Stomach (tissue), 8 donors: ENCODE measurements at regions not wholly inside any gene's neighbourhood (a gene's known extent, or its start where the extent isn't known, plus 50 kb on each side); places are given as distances from the start of the nearest gene placed in this dataset.
A peak's percentile ranks its signal among the peaks of the same experiment; 100 is the strongest.

Experiments
- DNase-seq, 2 donors: peaks; one replicate each; pipeline versions ENCODE4 v3.0.0 to v3.0.0-alpha.2; 2013 to 2019
- H3K27ac ChIP-seq, 5 donors: fragments of 200-600 bp in 4 of 5; sonication (generic) in 4 of 5; one replicate each; pipeline ENCODE4 v1.5.1; 2013 to 2019; ENCODE audit warnings: mild to moderate bottlenecking in 1 of 5, moderate library complexity in 1 of 5
- H3K27me3 ChIP-seq, 3 donors: fragments of 200-600 bp; sonication (generic); one replicate each; pipeline ENCODE4 v1.5.1; 2017 to 2019; ENCODE audit warnings: mixed run types in 1 of 3
- H3K36me3 ChIP-seq, 4 donors: fragments of 200-600 bp; sonication (generic); 1 replicate in 3 of 4; 2 replicates in 1 of 4; pipeline ENCODE4 v1.5.1; 2016 to 2019
- H3K4me1 ChIP-seq, 4 donors: fragments of 200-600 bp; sonication (generic); one replicate each; pipeline ENCODE4 v1.5.1; 2016 to 2019
- H3K4me3 ChIP-seq, 4 donors: fragments of 200-600 bp; sonication (generic) in 3 of 4; one replicate each; pipeline ENCODE4 v1.5.1; 2016 to 2019; ENCODE audit warnings: mild to moderate bottlenecking in 1 of 4
- H3K9me3 ChIP-seq, 4 donors: fragments of 200-600 bp; sonication (generic); one replicate each; pipeline ENCODE4 v1.5.1; 2016 to 2019
- CTCF ChIP-seq, 7 experiments: fragments of 450-650 bp in 4 of 7; fragments of 200-600 bp in 3 of 7; sonication (generic) in 3 of 7; IDR thresholded peaks; one replicate each; pipeline ENCODE4 v1.5.1; 2016 to 2019; ENCODE audit warnings: antibody characterized with exemption in 7 of 7, control low read depth in 2 of 7, mild to moderate bottlenecking in 1 of 7
- EP300 ChIP-seq: sonication (generic); formaldehyde crosslinking; IDR thresholded peaks from one replicate; pipeline ENCODE4 v1.6.1; 2017; ENCODE audit warnings: antibody characterized with exemption
- POLR2A ChIP-seq, 4 donors: fragments of 450-650 bp; IDR thresholded peaks; one replicate each; pipeline ENCODE4 v1.6.1; 2016; ENCODE audit warnings: antibody characterized with exemption in 4 of 4, control low read depth in 2 of 4, mild to moderate bottlenecking in 1 of 4, moderate library complexity in 1 of 4
- POLR2AphosphoS5 ChIP-seq, 3 donors: sonication (generic); formaldehyde crosslinking; IDR thresholded peaks; one replicate each; pipeline ENCODE4 v1.6.1; 2016; ENCODE audit warnings: antibody characterized with exemption in 3 of 3
- WGBS, 5 donors: extraction: QIAGEN DNeasy Blood & Tissue Kit in 3 of 5; methylation state at CpG; one replicate each; pipeline versions ENCODE4 v1.1.5 to v1.1.7; 2013 to 2018; 5-methylcytosine and 5-hydroxymethylcytosine counted together
- intact Hi-C: fragments of 100-400 bp; cut with DNase I; formaldehyde crosslinking; loops from one replicate; pipeline ENCODE4 v1.15.1; 2023; ENCODE audit warnings: low total_unique reads
- donor health status: healthy with polysubstance abuse.
- donor health status: Bipolar disorder and iron deficiency.
- donor health status: healthy.

- intact Hi-C loops, result no loop called here
- Histone ChIP-seq H3K4me3 (no peak overlapping the region), H3K27me3 (no peaks in the 10 kb centered on the region), H3K27ac (no peak overlapping the region), H3K9me3 (no peaks in the 10 kb centered on the region), H3K36me3 (no peaks in the 10 kb centered on the region), H3K4me1 (peaks cover 19 to 42% (median 38%) of the 10 kb centered on the region in 4 donors)
- 92 to 96% (median 94%) methylated on average over 12 of the region's 12 CpGs for WGBS, 5 donors
- no peak for DNase-seq
- TF ChIP-seq POLR2A (IDR thresholded peaks at IDR 0.05) (no peak), CTCF (IDR thresholded peaks at IDR 0.05) (no peak), EP300 (no peak), POLR2AphosphoS5 (IDR thresholded peaks at IDR 0.05) (no peak)
Observed at GRCh38 chr2:120570001-120570400, 165.7 kb upstream of the GLI2 start.

GRCh38 chr2:120570546-120570945 lies 165.1 kb upstream of the GLI2 start:
- Histone ChIP-seq H3K4me3 (no peak overlapping the region), H3K9me3 (no peaks in the 10 kb centered on the region), H3K36me3 (no peaks in the 10 kb centered on the region), H3K27me3 (no peaks in the 10 kb centered on the region), H3K4me1 (peaks cover 19 to 37% (median 34%) of the 10 kb centered on the region in 4 donors), H3K27ac (no peak overlapping the region)
- 82 to 89% (median 86%) methylated on average over 7 of the region's 7 CpGs for WGBS, 5 donors
- TF ChIP-seq POLR2AphosphoS5 (IDR thresholded peaks at IDR 0.05) (no peak), CTCF (IDR thresholded peaks at IDR 0.05) (no peak), EP300 (no peak), POLR2A (IDR thresholded peaks at IDR 0.05) (no peak)
- intact Hi-C loops, result no loop called here
- DNase-seq, result no peak

GRCh38 chr2:120571015-120571728 lies 164.5 kb upstream of the GLI2 start:
- H3K36me3 ChIP-seq, result no peaks in the 10 kb centered on the region
- H3K27ac ChIP-seq, result no peak overlapping the region
- H3K27me3 ChIP-seq, result peaks cover 0 to 6% (median 0%) of the 10 kb centered on the region in 3 donors
- 48 to 67% (median 52%) methylated on average over 6 of the region's 6 CpGs for WGBS, 5 donors
- TF ChIP-seq CTCF (IDR thresholded peaks at IDR 0.05), result no peak
- no peak for TF ChIP-seq EP300
- H3K4me1 ChIP-seq, result peaks cover 14 to 32% (median 29%) of the 10 kb centered on the region in 4 donors
- peak; percentile 45 to 74 for DNase-seq
- intact Hi-C loops, result no loop called here
- no peaks in the 10 kb centered on the region for H3K9me3 ChIP-seq
- no peak overlapping the region for H3K4me3 ChIP-seq

- Histone ChIP-seq H3K4me3 (no peak overlapping the region), H3K36me3 (no peaks in the 10 kb centered on the region), H3K27me3 (peaks cover 0 to 16% (median 8%) of the 10 kb centered on the region in 3 donors), H3K9me3 (no peaks in the 10 kb centered on the region), H3K27ac (no peak overlapping the region), H3K4me1 (peaks cover 10 to 31% (median 27%) of the 10 kb centered on the region in 4 donors)
- WGBS, 5 donors, result 67 to 95% (median 82%) methylated on average over 1 to 2 of the region's 2 CpGs
- DNase-seq, result no peak
- no peak for TF ChIP-seq POLR2AphosphoS5 (IDR thresholded peaks at IDR 0.05)
- no peak for TF ChIP-seq CTCF (IDR thresholded peaks at IDR 0.05)
- no peak for TF ChIP-seq POLR2A (IDR thresholded peaks at IDR 0.05)
- TF ChIP-seq EP300, result no peak
- intact Hi-C loops, result no loop called here
Observed at GRCh38 chr2:120572226-120572625, 163.4 kb upstream of the GLI2 start.
